Suprapubic skin (tissue), 4 donors: ENCODE measurements at regions not wholly inside any gene's neighbourhood (a gene's known extent, or its start where the extent isn't known, plus 50 kb on each side); places are given as distances from the start of the nearest gene placed in this dataset.
"Not testable (repeated sequence)": the region's sequence is repeated elsewhere in the genome, so short reads cannot be mapped to it uniquely, and the experiment has no call there.

ENCODE experiments used
- DNase-seq, 2 donors: peaks; one replicate each; pipeline ENCODE4 v3.0.0-alpha.2; 2019; ENCODE audit warnings: low spot score in 2 of 2
- H3K27ac ChIP-seq: fragments of 200-600 bp; sonication (generic); one replicate; pipeline ENCODE4 v1.5.1; 2019
- H3K27me3 ChIP-seq: fragments of 200-600 bp; sonication (generic); one replicate; pipeline ENCODE4 v1.5.1; 2019
- H3K36me3 ChIP-seq: fragments of 200-600 bp; sonication (generic); one replicate; pipeline ENCODE4 v1.5.1; 2019
- H3K4me1 ChIP-seq: fragments of 200-600 bp; sonication (generic); one replicate; pipeline ENCODE4 v1.5.1; 2019
- H3K4me3 ChIP-seq: fragments of 200-600 bp; sonication (generic); one replicate; pipeline ENCODE4 v1.5.1; 2019; ENCODE audit warnings: mild to moderate bottlenecking
- H3K9me3 ChIP-seq: fragments of 200-600 bp; sonication (generic); one replicate; pipeline ENCODE4 v1.5.1; 2019
- EP300 ChIP-seq: sonication (generic); formaldehyde crosslinking; IDR thresholded peaks from one replicate; pipeline ENCODE4 v1.6.1; 2017; ENCODE audit warnings: antibody characterized with exemption
- POLR2A ChIP-seq, 2 donors: fragments of 450-650 bp; IDR thresholded peaks; one replicate each; pipeline ENCODE4 v1.6.1; 2017; ENCODE audit warnings: antibody characterized with exemption in 2 of 2, mild to moderate bottlenecking in 2 of 2, moderate library complexity in 2 of 2
- POLR2AphosphoS5 ChIP-seq, 3 donors: sonication (generic); formaldehyde crosslinking; IDR thresholded peaks; one replicate each; pipeline ENCODE4 v1.6.1; 2017; ENCODE audit warnings: antibody characterized with exemption in 3 of 3
- WGBS: methylation state at CpG from one replicate; pipeline ENCODE4 v1.1.5; 2018; 5-methylcytosine and 5-hydroxymethylcytosine counted together
- TF ChIP-seq, protein P1 (sequence below), 2 donors: fragments of 200-600 bp in 1 of 2; fragments of 450-650 bp in 1 of 2; sonication (generic) in 1 of 2; IDR thresholded peaks; one replicate each; pipeline ENCODE4 v1.5.1; 2016 to 2019; ENCODE audit warnings: antibody characterized with exemption in 2 of 2, mild to moderate bottlenecking in 1 of 2, moderate library complexity in 1 of 2

DNA sequence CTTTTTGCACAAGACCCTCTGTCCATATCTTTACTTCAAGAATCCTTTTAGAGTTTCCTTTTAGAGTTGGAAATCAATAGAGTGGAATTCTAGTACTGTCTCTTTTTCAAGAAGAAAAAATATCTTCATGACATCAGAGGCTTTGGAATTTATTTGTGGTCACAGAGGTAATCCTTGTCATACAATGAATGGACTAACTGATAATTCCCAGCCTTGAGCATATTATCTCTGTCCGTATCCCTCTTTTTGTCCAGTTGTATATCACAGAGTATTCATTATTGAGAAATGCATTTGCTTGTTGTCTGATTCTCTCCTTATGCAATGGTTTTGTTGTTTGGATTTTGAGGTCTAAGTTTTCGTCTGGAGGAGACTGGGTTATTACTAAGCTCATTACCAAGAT is 82.0 kb upstream of the HAPLN1 start:
- no peak for TF ChIP-seq POLR2A (IDR thresholded peaks at IDR 0.05)
- TF ChIP-seq, protein P1, sequence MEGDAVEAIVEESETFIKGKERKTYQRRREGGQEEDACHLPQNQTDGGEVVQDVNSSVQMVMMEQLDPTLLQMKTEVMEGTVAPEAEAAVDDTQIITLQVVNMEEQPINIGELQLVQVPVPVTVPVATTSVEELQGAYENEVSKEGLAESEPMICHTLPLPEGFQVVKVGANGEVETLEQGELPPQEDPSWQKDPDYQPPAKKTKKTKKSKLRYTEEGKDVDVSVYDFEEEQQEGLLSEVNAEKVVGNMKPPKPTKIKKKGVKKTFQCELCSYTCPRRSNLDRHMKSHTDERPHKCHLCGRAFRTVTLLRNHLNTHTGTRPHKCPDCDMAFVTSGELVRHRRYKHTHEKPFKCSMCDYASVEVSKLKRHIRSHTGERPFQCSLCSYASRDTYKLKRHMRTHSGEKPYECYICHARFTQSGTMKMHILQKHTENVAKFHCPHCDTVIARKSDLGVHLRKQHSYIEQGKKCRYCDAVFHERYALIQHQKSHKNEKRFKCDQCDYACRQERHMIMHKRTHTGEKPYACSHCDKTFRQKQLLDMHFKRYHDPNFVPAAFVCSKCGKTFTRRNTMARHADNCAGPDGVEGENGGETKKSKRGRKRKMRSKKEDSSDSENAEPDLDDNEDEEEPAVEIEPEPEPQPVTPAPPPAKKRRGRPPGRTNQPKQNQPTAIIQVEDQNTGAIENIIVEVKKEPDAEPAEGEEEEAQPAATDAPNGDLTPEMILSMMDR (IDR thresholded peaks at IDR 0.05), result no peak
- no peak for TF ChIP-seq POLR2AphosphoS5 (IDR thresholded peaks at IDR 0.05)
- no peak for TF ChIP-seq EP300
- 81% methylated on average over 2 of the region's 2 CpGs for WGBS

DNA sequence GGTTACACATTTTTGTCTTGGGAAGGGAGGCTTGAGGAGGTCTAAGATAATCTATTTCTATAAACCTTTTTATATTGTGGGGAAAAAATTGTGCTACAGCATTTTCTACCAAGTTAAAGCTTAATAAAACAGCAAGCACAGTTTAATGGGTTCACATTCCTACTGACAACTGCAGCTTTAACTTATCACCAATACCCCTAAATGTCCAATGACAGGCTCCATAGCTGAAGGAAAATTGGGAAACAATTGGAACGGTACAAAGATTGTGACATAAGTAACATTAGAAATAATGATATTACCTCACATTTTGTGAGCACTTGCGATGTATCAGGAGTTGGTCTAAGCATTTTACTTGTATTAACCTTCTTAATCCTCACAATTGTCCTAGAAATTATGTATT is 79.5 kb upstream of the HAPLN1 start:
- DNase-seq, result no peak
- H3K36me3 ChIP-seq, result no peaks in the 10 kb centered on the region
- no peaks in the 10 kb centered on the region for H3K9me3 ChIP-seq
- H3K4me3 ChIP-seq, result no peak overlapping the region
- H3K27ac ChIP-seq, result no peak overlapping the region
- TF ChIP-seq POLR2AphosphoS5 (IDR thresholded peaks at IDR 0.05) (no peak), POLR2A (IDR thresholded peaks at IDR 0.05) (no peak), EP300 (no peak)
- WGBS, result 84% methylated on average over 2 of the region's 2 CpGs
- H3K4me1 ChIP-seq, result no peaks in the 10 kb centered on the region
- H3K27me3 ChIP-seq, result no peaks in the 10 kb centered on the region

More for the DNA sequence above, 82.0 kb upstream of the HAPLN1 start:
- H3K4me1 ChIP-seq, result no peaks in the 10 kb centered on the region
- H3K9me3 ChIP-seq, result no peaks in the 10 kb centered on the region
- no peak overlapping the region for H3K4me3 ChIP-seq
- DNase-seq, result no peak
- H3K27me3 ChIP-seq, result no peaks in the 10 kb centered on the region
- no peaks in the 10 kb centered on the region for H3K36me3 ChIP-seq
- H3K27ac ChIP-seq, result no peak overlapping the region

DNA sequence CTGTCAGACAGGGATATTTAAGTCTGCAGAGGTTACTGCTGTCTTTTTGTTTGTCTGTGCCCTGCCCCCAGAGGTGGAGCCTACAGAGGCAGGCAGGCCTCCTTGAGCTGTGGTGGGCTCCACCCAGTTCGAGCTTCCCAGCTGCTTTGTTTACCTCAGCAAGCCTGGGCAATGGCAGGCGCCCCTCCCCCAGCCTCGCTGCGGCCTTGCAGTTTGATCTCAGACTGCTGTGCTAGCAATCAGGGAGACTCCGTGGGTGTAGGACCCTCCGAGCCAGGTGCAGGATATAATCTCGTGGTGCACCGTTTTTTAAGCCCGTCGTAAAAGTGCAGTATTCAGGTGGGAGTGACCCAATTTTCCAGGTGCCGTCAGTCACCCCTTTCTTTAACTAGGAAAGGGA is 78.4 kb upstream of the HAPLN1 start:
- H3K27ac ChIP-seq, H3K9me3 ChIP-seq, H3K4me1 ChIP-seq, H3K27me3 ChIP-seq, DNase-seq, H3K36me3 ChIP-seq, H3K4me3 ChIP-seq: not testable (repeated sequence)
- 75% methylated on average over 9 of the region's 11 CpGs for WGBS

DNA sequence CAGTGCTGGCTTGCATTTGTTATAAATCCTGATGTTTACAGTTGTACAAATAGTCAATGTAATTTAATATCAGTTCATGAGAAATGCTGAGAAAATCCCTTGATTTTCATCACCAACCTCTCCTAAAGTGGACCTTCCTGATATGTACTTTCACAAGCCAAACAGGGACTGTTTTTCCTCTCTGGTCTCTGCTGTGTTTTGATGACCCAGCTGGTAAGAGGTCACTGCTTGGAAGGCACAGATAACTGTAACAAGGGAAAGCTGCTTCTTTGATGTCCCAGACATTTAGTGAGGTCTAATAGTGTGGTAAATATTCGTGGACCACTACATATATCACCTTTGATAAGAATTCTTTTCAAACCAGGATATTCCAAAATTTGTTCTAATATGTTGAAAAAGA is 68.7 kb upstream of the HAPLN1 start:
- Histone ChIP-seq H3K4me3 (no peak overlapping the region), H3K4me1 (no peaks in the 10 kb centered on the region), H3K27ac (no peak overlapping the region), H3K36me3 (no peaks in the 10 kb centered on the region), H3K9me3 (no peaks in the 10 kb centered on the region), H3K27me3 (no peaks in the 10 kb centered on the region)
- TF ChIP-seq EP300, result no peak
- TF ChIP-seq, protein P1 (IDR thresholded peaks at IDR 0.05), result no peak
- no peak for TF ChIP-seq POLR2AphosphoS5 (IDR thresholded peaks at IDR 0.05)
- no peak for TF ChIP-seq POLR2A (IDR thresholded peaks at IDR 0.05)
- 13% methylated on average over 1 of the region's 1 CpG for WGBS
- DNase-seq, result no peak

DNA sequence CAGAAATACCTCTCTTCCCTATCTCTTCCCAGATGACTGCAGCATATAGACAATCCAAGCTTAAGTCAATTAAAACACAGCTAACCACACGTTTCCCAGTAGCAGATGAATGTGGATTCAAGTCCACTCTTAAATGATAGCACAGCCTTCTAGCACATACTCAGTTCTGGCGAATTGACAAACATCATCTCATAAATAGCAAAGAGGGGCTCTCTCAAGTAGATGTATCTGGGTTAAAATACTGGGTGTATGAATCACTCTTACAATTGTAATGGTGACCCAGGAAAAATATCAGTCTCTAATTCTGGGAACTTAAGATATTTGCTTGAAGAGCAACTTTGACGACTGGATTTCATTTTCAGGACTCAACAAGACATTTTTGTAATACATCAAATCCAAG is 67.0 kb upstream of the HAPLN1 start:
- Histone ChIP-seq H3K9me3 (no peaks in the 10 kb centered on the region), H3K4me3 (no peak overlapping the region), H3K4me1 (no peaks in the 10 kb centered on the region), H3K36me3 (no peaks in the 10 kb centered on the region), H3K27me3 (no peaks in the 10 kb centered on the region), H3K27ac (no peak overlapping the region)
- 76% methylated on average over 3 of the region's 3 CpGs for WGBS
- no peak for DNase-seq
- TF ChIP-seq POLR2A (IDR thresholded peaks at IDR 0.05) (no peak), EP300 (no peak), POLR2AphosphoS5 (IDR thresholded peaks at IDR 0.05) (no peak)
- TF ChIP-seq, protein P1 (IDR thresholded peaks at IDR 0.05), result no peak

DNA sequence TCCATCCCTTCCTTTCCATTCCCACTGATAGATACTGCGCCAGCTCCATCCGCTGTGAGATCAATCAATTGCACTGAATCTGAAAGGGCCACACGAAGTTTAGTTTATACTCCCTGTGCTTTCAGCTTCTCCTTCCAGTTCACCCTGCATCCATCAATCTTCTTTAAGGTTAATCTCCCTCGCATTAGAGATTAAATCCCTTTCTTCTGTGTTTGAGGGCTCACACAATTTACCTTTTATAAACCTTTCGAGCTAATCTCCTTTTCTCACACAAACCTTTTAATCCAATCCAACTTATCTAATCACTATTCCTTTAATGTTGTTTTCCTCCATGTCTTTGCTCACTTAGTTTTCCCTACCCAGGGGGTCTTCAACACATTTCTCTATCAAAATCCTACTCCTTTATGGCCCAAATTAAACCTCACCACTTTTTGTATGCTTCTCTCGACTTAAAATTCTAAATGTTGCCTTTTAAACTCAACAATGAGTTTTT is 64.6 kb upstream of the HAPLN1 start:
- Histone ChIP-seq H3K27ac (no peak overlapping the region), H3K36me3 (no peaks in the 10 kb centered on the region), H3K4me1 (no peaks in the 10 kb centered on the region), H3K4me3 (no peak overlapping the region), H3K27me3 (no peaks in the 10 kb centered on the region), H3K9me3 (no peaks in the 10 kb centered on the region)
- DNase-seq, result no peak
- no peak for TF ChIP-seq EP300
- TF ChIP-seq POLR2AphosphoS5 (IDR thresholded peaks at IDR 0.05), result no peak
- TF ChIP-seq, protein P1 (IDR thresholded peaks at IDR 0.05), result no peak
- TF ChIP-seq POLR2A (IDR thresholded peaks at IDR 0.05), result no peak
- WGBS, result 72% methylated on average over 6 of the region's 6 CpGs
